Bone marrow (tissue), 2 donors: ENCODE measurements at regions not wholly inside any gene's neighbourhood (a gene's known extent, or its start where the extent isn't known, plus 50 kb on each side); places are given as distances from the start of the nearest gene placed in this dataset.
"Not testable (repeated sequence)": the region's sequence is repeated elsewhere in the genome, so short reads cannot be mapped to it uniquely, and the experiment has no call there.

Experiments
- DNase-seq, 2 donors: peaks; one replicate each; lab custom pipeline; 2025; lab: John Stamatoyannopoulos, UW

GRCh38 chr4:112775801-112776200 is 138.9 kb downstream of the LARP7 start:
- DNase-seq = no peak

DNA sequence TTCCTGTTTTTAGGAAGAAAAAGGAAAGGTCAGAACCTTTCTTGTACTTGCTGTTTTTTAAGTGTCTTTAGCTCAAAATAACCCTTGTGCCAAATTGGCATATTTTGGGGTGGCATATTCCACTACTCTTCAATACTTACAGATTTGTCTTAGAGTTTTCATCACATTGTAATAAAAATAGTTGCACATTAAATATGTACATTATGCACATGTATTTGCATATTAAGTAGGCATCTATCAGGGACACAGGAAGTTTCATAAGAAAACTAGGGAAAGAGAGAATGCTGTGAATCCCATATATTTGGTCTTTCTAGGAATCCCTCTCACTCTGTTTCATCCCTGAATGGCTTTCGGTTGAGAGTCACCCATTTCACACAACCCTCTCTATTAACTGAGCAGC is 139.6 kb downstream of the LARP7 start:
- no peak for DNase-seq

DNA sequence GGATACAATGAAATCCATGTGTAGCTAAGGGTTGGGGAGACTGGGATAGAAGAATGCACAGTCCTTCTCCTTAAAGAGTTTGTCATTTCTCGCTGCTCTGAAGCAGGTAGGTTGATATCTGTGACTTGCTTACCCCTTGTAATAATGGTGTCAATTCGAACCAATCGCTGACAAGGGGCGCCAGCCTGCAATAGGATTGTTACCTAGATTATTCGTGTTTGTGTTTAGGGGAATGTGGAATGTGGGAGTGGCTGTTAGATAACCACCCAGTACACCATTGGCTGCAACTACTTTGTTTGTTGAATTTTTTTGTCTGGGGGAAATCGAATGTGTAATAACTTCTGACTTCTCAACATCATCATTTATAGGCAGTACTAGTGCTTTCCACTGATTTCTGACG is 141.6 kb downstream of the LARP7 start:
- no peak for DNase-seq

GRCh38 chr4:112793033-112793432 is 156.1 kb downstream of the LARP7 start:
- DNase-seq = no peak

DNA sequence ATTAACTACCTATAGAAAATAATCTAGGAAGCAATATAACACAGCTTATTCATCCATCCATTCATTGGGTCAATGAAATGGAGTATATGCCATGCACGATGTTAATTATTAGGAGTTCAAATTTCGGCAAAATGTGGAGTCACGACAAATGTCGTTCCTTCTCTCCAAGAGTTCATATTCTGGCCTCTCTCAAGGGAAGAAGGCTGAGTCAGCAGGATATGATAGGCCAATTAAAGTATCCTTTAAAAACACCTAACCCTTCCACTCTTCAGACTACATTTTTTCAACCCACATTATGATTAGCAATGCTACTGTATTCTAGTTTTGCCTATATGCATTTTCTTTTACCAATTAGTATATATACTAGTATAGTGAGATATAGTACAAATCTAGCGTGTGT is 163.1 kb downstream of the LARP7 start:
- no peak for DNase-seq

DNA sequence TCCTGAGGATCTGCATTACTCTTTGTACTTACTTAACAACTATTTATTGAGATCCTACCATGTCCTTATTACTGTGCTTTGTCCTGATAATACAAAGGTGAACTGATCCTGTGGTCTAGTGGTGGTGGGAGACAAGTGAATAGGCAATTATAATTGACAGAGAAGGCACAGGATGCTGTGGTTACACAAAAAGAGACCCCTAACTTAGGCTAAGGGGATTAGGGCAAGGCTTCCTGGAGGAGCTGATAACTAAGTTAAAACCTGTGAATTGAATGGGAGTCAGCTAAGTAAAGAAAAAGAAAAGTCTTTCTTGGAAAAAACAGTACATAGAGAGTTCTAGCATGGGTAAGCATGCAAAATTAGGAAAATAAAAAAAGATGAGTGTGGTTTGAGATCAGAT is 164.4 kb downstream of the LARP7 start:
- no peak for DNase-seq

DNA sequence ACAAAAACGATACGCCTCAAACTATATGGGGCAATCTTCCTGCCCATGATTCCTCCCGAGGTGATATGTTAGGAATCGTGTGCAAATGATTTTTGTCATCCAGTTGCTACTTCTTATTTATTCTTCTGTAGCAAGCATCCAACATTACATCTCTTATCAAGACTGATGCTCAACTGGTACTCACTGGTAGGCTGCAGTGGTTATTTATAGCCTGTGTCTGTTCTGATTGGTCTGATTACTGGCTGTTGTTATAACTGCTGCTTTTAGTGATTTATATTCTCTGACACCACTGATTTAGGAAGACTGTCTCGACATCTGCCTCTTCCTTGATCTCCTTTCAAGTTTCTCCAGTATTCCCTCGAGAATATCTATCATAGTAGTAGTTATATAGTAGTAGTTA is 165.8 kb downstream of the LARP7 start:
- no peak for DNase-seq

DNA sequence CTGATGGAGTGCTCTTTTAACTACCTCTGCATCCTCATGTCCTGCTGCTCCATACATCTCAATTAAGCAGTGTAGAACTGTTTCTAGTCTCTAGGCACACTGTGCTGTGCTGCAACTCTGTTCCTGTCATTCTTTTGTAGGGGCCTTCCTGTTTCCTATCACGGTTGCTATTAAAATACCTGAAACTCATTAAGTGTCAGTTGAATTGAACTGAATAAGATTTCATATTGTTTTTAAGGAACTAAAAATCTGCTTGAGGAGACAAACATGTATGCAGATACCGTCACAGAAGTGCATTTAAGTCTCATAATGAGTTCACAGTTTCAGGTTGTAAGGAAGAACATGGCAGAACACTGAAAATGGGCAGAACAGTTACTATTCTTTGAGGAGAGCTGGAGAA is 170.1 kb downstream of the LARP7 start:
- DNase-seq = no peak

GRCh38 chr4:112808001-112808400 is 171.1 kb downstream of the LARP7 start:
- DNase-seq = no peak

- DNase-seq = no peak
Measured at GRCh38 chr4:112813790-112814189, 176.8 kb downstream of the LARP7 start.

DNA sequence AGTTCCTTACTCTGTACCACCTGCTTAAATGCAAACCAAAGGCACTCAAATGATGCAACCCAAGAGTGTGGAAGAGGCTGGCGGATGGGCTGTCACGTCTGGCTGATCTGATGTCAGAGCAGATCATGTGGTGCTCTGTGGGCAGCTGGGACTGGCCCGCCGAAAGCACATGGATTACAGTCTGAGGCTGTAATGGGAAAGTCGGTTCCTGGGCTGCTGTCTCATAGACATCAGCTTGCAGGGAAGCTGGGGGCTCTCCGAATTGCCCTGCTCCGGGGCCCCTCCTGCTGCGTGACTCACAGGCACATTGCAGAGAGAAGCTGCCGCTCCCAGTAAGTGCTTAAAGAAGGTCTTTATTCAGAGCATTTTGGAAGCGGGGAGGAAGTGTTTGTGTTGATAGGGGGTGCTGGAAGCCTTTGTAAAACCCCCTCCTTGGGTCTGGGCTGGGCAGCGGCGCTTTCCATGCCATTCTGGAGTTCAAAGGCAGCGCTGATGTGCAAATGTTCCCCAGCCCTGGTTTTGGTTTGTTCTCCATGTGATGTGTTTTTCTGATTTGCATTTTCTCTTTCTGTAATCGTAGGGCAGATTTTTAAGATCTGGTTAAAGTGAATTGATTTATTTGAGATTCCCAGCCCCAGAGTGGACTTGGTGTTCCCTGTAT is 181.1 kb downstream of the LARP7 start:
- DNase-seq = no peak

DNA sequence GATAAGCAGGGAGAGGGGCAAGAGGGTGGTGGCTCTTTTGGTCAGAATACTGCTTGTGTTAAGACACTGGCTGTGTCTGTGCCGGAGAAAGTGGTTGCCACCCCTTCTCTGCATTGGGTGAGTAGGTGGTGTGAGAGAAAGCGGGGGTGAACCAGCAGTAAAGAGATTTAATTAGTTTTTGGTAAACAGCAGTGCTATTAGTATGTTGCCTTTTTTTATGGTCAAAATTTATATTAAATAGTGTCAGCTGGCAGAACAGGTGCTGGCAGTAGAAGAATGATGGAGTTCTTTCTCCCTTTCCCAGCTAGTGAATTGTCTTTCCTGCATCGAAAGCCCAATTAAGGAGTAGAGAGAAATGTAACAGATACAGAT is 181.6 kb downstream of the LARP7 start:
- no peak for DNase-seq

DNA sequence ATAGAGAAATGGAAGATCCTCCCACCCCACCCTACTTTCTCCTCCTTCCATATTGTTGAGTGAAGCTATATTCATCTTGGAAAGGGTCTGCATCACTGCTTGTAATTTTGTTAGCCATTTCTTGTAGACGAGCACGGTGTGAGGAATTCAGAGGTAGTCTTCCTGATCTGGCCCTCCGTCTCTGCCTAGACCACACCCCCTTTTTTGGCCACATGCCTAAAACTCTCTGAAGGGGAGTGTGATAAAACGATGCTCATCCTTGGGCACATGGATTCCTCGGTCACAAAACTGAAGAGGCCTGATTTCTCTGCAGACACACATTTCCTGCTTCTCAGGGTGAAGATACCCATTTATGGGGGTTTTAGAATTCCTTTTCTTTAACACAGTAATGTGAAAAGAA is 182.8 kb downstream of the LARP7 start:
- no peak for DNase-seq

GRCh38 chr4:112823156-112823555 is 186.2 kb downstream of the LARP7 start:
- DNase-seq = no peak

DNA sequence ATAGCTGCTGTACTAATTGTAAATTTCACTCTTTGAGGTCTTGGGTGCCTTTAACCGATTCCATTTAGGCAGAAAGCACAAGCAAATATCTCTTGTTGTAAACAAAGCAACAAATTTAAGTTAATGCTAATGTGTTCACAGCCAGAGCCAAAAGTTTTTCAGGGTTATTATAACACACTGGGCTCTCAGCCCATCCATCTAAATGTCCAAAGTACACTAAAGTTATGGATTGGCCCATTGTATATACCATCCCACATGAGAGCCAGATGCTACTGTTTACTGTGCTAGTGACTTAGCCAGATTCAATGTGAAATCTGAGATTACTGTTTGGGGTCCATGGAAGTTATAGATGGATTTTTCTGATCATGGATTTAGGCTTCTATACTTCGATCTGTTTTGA is 186.7 kb downstream of the LARP7 start:
- DNase-seq = no peak

- no peak for DNase-seq
Measured at GRCh38 chr4:112830753-112831386, 193.9 kb downstream of the LARP7 start.

GRCh38 chr4:112832493-112832892 is 195.6 kb downstream of the LARP7 start:
- DNase-seq = no peak

- DNase-seq = no peak
Measured at GRCh38 chr4:112836895-112837294, 200.0 kb downstream of the LARP7 start.

- not testable (repeated sequence) for DNase-seq
Measured at GRCh38 chr4:112838015-112838414, 201.1 kb downstream of the LARP7 start.

DNA sequence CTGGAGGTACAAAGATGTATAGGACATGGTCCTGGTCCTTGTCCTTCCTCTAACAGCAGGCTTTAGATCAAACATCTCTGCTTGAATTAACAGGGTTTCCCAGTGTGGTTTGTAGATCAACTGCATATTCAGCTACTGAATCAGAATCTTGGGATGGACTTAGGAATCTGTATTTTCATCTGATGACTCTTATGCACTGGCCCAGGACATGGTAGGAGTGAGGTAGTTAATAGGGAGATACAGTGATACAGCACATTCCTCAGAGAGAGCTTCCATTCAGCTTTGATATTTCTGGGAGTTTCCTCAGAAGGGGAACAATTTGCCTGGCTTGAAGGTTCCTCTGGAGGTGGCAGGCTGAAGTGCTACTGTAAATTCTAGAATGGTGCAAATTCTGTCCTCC is 203.1 kb downstream of the LARP7 start:
- no peak for DNase-seq

DNA sequence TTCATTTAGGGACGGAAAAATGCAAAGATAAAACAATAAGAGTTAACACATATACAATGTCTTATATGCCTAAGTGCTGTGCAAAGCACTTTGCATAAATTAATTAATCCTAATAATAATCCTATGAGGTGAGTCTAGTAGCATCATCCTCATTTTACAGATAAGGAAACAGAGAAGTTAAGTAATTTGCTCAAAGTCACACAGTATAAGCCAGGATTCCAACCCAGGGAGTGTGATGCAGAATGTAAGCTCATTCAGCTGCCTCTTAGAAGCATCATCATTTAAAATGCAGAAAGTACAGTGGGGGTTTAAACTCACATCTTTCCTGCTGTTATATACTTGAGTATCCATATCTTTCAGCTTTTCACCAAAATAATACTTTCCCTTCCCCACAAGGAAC is 203.7 kb downstream of the LARP7 start:
- no peak for DNase-seq

- DNase-seq = no peak
Measured at GRCh38 chr4:112842513-112842912, 205.6 kb downstream of the LARP7 start.

DNA sequence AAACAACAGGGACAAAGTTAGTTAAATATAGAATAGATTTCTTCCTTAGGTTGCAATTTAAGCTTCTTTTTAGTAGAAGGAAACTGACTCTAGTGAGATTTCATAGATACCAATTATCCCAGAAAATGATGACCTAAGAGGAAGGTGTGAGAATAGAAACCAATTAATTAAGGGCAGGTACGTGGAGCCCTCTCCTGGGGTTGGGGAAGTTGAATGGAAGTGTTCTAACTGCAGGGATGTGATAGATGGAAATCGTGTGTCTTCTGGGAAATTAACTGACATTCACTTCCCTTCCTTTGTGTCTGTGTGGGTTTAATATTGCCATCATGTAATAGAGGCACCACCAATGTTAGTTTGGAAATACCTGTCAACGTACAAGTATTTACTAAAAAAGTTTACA is 204.1 kb upstream of the ANK2 start:
- no peak for DNase-seq

GRCh38 chr4:112847045-112847444 is 202.4 kb upstream of the ANK2 start:
- no peak for DNase-seq
